ENCODE measurements at regions not wholly inside any gene's neighbourhood (a gene's known extent, or its start where the extent isn't known, plus 50 kb on each side); places are given as distances from the start of the nearest gene placed in this dataset.

DNA sequence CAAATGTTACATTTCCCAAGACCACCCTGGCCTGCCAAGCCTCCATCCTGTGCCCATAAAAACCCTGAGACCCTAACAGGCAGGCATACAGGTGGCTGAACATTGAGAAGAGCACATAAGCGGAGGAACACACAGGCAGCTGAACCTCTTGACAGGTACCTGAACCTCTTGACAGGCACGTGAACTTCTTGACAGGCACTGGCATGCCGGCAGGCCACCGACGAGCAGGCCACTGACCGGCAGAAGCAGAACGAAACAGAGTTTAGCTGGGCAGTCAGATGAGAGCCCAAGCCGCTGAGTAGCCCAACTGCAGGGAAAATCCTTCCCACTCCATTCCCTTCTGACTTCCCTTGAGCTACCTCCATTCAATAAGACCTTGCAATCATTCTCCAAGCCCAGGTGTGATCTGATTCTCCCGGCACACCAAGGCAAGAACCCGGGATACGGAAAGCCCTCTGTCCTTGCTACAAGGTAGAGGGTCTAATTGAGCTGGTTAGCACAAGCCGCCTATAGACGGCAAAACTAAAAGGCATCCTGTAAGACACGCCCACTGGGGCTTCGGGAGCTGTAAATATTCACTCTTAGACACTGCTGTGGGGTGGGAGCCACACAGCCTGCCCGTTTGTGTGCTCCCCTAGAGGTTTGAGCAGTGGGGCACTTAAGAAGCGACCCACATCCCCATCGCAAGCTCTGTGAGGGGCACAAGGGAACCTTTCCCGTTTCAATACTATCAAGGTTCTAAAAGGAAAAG lies 2613.9 kb upstream of the PCDH20 start:
- ChIA-PET POLR2A (no interaction called here), CTCF (no interaction called here)

DNA sequence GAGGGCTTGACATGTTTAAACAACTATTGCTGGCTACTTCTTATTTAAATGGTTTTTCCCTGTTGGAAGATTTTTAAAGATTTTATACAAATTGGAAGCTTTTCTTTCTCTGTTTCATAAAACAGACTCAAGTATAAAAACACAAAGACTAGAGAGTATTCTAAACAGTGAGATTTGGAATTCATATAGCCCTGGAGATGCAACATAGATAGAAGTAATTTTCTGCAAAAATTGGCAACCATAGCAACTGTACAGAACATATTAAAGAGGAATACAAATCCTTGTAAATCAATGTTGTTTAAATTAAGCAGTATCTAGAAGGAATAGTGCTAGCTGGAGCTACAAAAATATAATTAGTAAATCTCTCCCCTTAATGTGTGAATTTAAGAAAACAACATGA lies 2612.9 kb upstream of the PCDH20 start:
- POLR2A ChIA-PET = no interaction called here
- CTCF ChIA-PET = no interaction called here

GRCh38 chr13:64020126-64020525 lies 2604.5 kb upstream of the PCDH20 start:
- ChIA-PET POLR2A (no interaction called here), CTCF (no interaction called here)

DNA sequence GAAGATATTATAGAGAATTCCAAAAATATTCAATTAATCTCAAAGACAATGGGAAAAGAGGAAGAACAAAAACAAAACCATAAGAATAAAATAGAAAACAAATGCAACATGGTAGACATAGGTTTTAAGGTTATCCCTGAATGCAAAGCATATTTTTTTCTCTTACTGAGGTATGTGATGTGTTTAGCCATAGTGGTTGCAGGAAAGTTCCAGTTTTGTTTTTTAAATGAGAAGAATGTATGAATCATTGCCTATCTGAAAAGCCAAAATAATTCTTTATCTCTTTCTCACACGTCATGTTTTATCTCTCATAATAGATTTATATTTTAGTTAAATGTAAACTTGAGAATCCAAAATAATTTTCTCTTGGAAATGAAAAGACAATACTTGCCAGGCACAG lies 2591.7 kb upstream of the PCDH20 start:
- POLR2A ChIA-PET = no interaction called here
- CTCF ChIA-PET = no interaction called here

- ChIA-PET POLR2A (no interaction called here), CTCF (no interaction called here)
Observed at GRCh38 chr13:64000321-64000720, 2584.7 kb upstream of the PCDH20 start.

GRCh38 chr13:63999614-64000305 lies 2584.1 kb upstream of the PCDH20 start:
- CTCF ChIA-PET = no interaction called here

DNA sequence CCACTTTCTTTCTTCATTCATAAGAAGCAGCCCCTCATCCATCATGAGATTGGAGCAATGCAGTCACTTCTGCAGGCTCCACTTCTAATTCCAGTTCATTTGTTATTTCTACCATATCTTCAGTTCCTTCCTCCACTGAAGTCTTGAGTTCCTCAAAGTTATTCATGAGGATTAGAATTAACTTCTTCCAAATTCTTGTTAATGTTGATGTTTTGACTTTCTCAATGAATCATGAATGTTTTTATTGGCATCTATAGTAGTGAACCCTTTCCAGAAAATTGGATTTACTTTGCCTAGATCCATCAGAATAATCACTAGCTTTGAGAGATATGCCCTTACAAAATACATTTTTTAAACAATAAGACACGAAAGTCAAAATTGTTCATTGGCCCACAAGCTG lies 2567.7 kb upstream of the PCDH20 start:
- ChIA-PET POLR2A (no interaction called here), CTCF (no interaction called here)

More at GRCh38 chr13:63999614-64000305, 2584.1 kb upstream of the PCDH20 start:
- POLR2A ChIA-PET = no interaction called here

DNA sequence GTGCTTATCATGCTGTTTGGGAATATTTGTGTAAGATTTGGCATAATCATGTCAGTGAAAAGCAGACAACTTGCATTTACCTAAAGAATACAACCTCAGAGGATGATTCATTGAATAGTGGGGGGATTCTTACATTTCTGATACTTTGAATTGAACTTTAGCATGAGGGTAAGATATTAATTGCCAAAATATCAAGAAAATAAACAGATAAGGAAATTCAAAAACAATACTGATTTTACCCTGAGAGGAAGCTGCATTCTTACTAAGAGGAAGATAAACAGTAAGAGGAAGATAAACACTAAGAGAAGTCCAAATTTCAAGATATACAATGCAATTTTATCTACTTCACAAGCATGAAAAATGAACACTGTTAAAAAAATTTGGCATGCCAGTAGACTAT lies 2564.3 kb upstream of the PCDH20 start:
- ChIA-PET CTCF (no interaction called here), POLR2A (no interaction called here)

DNA sequence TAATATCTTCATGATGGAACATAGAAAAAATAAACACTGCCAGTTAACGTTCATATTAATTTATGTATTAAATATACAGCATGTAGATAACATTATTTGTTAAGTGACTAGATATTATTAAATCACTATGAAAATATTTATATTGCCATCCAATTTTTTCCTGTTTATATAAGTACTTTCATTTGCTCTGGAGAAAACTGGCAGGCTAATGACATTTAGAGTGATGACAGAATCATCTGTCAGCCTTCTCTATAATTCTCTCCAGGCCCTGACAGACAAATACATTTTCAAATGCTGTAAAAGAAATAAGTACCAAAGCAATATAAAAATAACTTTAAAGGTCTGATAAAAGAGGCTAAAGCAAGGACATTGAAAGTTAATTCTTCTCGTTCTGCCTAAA lies 2556.7 kb upstream of the PCDH20 start:
- ChIA-PET CTCF (no interaction called here), POLR2A (no interaction called here)

- POLR2A ChIA-PET = no interaction called here
- CTCF ChIA-PET = no interaction called here
Observed at GRCh38 chr13:63954683-63955082, 2539.0 kb upstream of the PCDH20 start.

- POLR2A ChIA-PET = no interaction called here
- CTCF ChIA-PET = no interaction called here
Observed at GRCh38 chr13:63948045-63948444, 2532.4 kb upstream of the PCDH20 start.

DNA sequence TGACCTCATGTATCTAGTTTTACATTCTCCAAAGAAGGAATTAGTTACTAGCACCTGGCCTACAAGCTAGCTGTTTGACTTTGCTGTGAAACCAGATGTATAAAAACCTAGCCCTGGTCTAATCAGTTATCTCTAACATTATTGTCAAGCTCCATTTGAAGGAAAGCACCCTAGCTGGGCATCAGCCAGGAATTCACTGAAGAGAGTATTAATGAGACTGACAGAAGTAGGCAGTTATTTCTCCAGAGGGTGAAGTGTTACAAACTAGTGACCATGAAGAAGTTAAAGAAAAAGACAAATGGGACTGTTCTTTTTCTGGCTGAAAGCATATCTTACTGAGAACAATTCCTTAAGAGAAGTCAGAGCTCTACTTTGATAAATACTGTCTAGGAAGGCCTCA lies 2529.3 kb upstream of the PCDH20 start:
- POLR2A ChIA-PET = no interaction called here
- CTCF ChIA-PET = no interaction called here

DNA sequence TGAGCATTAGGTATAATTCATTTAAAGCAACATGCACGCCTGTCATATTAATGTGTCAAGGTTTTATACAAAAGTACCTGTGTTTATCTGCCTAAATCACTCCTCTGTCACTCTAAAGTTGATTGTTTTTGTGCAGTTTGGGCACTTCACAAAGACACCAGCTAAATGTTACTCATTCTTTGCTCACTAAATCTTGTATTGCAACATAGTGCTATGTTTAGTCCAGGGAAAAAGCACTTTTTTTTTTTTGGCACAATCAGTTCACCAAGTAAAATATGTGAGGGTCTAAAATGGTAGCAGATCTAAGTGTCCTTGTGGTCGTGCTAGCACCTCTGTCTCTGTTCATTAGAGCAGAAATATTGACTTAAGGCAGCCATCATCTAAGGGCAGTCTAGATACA lies 2526.7 kb upstream of the PCDH20 start:
- CTCF ChIA-PET = no interaction called here
- POLR2A ChIA-PET = no interaction called here

DNA sequence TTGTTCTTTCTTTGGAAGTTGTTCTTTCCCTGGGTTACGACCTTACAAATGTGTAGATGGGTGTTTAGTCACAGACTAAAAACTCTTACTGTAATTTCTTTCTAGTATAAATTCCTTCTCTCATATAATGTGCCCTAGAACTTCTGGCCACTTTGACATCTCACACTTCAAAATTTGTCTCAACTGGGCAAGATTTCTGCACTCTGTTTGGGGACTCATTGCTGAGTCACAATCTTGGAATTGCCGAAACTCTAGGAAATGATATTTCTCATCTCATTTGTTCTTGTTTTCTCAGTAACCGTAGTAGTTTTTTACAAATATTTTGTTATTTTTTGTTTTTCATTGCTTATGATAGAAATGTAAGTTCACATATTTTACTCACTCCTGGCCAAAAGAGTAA lies 2523.2 kb upstream of the PCDH20 start:
- CTCF ChIA-PET = no interaction called here
- POLR2A ChIA-PET = no interaction called here

- CTCF ChIA-PET = no interaction called here
- POLR2A ChIA-PET = no interaction called here
Observed at GRCh38 chr13:63910511-63910910, 2494.9 kb upstream of the PCDH20 start.

DNA sequence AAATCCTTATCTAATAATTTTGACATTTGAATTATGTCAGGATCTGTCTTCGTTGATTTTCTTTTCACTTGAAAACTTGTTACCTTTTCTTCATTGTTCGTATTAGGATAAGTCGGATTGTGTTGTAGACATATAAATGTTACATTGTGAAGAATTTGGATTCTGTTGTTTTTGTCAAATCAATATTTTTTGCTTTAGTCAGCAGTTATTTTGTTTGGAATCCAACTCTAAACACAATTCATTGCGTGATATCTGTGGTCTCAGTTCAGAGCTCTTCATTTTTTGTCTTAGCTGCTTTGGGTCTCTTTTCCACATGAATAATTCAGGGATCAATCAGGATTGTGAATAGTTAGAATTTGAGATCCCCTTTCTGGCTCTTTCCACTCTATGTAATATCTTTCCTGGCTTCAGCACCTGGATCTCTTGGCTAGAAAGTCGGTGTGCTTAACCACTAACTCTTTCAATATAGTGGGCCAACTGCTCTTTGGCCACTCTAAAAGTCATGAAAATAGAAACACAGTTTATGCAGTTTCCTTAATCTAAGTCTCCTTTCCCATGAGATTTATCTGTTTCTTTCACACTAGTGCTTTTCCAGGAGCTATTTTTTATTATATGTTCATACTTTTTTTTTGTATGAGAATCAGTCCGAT lies 2494.2 kb upstream of the PCDH20 start:
- ChIA-PET CTCF (no interaction called here), POLR2A (no interaction called here)

GRCh38 chr13:63902141-63902540 lies 2486.5 kb upstream of the PCDH20 start:
- POLR2A ChIA-PET = no interaction called here
- CTCF ChIA-PET = no interaction called here

GRCh38 chr13:63901630-63902029 lies 2486.0 kb upstream of the PCDH20 start:
- ChIA-PET CTCF (no interaction called here), POLR2A (no interaction called here)

- POLR2A ChIA-PET = no interaction called here
- CTCF ChIA-PET = no interaction called here
Observed at GRCh38 chr13:63900406-63900805, 2484.8 kb upstream of the PCDH20 start.

DNA sequence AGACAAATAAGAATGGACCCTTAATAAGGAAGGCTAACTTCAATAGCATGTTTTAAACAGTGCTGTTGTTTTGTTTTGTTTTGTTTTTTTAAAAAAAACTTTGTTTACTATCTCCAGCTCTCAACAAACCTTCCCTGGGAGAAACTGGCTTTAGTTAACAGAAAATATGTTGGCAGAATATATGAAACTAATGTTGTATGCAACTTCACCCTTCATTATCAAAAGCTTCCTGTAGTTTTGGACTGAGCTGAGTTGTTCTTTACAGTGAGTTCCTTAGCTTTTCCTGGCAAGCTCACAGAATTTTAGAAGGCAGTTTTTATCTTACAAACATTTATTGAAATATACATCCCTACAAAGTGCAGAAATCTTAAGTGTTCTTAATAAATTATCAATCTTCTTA lies 2480.7 kb upstream of the PCDH20 start:
- ChIA-PET POLR2A (no interaction called here), CTCF (no interaction called here)

GRCh38 chr13:63882052-63882451 lies 2466.4 kb upstream of the PCDH20 start:
- CTCF ChIA-PET = no interaction called here
- POLR2A ChIA-PET = no interaction called here

GRCh38 chr13:63880705-63881104 lies 2465.1 kb upstream of the PCDH20 start:
- ChIA-PET POLR2A (no interaction called here), CTCF (no interaction called here)

All from activated CD8-positive, alpha-beta memory T cell treated with anti-CD3 and anti-CD28 coated beads for 36 hours (primary cell).